Endothelial cell of umbilical vein (primary cell): ENCODE measurements at regions not wholly inside any gene's neighbourhood (a gene's known extent, or its start where the extent isn't known, plus 50 kb on each side); places are given as distances from the start of the nearest gene placed in this dataset.

Source experiments
- CTCF ChIP-seq, 2 donors: IDR thresholded peaks; 1 replicate in 1 of 2; 2 replicates in 1 of 2; pipeline ENCODE4 v1.5.1; 2011; ENCODE audit warnings: low read length in 2 of 2, mild to moderate bottlenecking in 2 of 2, moderate library complexity in 2 of 2, control low read depth in 1 of 2, inconsistent platforms in 1 of 2, low read depth in 1 of 2; ENCODE audit not compliant: insufficient read depth in 1 of 2; ENCODE audit errors: extremely low read depth in 1 of 2
- EZH2 ChIP-seq: IDR thresholded peaks from 2 replicates; pipeline ENCODE4 v1.6.1; 2012; ENCODE audit warnings: borderline replicate concordance, low read depth, mild to moderate bottlenecking, moderate library complexity, low read length, inconsistent platforms; ENCODE audit not compliant: severe bottlenecking
- FOS ChIP-seq: IDR thresholded peaks from 2 replicates; pipeline ENCODE4 v1.6.1; 2011; ENCODE audit warnings: mild to moderate bottlenecking, low read length, moderate library complexity, borderline replicate concordance; ENCODE audit not compliant: insufficient read depth
- JUN ChIP-seq: IDR thresholded peaks from 2 replicates; pipeline ENCODE4 v1.6.1; 2011; ENCODE audit warnings: borderline replicate concordance, low read depth; ENCODE audit not compliant: insufficient read length, insufficient read depth
- MYC ChIP-seq: IDR thresholded peaks from one replicate; pipeline ENCODE4 v1.6.1; 2011; ENCODE audit warnings: mild to moderate bottlenecking, low read depth, low read length
- POLR2A ChIP-seq: IDR thresholded peaks from 2 replicates; pipeline ENCODE4 v1.6.1; 2012; ENCODE audit warnings: low read depth, mild to moderate bottlenecking, control low read depth, low read length
- POLR2AphosphoS5 ChIP-seq: IDR thresholded peaks from 2 replicates; pipeline ENCODE4 v1.6.1; 2012; ENCODE audit warnings: low read depth, mild to moderate bottlenecking, control low read depth, low read length, moderate library complexity; ENCODE audit not compliant: insufficient read depth

DNA sequence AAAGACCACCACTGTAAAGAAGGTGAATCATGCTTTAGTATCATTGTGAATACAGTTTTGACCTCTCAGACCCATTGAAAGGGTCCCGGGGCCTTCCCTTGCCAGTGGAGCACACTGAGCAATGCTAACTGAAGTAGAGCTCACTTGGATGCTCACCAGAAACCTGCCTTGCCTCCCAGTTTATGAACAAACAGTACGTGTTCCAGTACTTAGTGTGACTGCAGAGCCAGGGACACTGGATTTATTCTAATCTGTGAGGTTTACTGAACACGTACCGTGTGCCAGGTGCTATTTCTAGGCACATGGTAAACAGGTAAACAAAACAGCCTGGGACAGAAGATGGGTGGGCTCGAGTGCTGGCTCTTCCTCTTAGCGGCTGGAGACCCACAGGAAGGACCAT, 79.6 kb downstream of the FOXL1 start:
- TF ChIP-seq POLR2A (no peak), POLR2AphosphoS5 (no peak), CTCF (IDR thresholded peaks at IDR 0.05; ENCODE audit: extremely low read depth in 1 of 2, insufficient read depth in 1 of 2, low read depth in 1 of 2, low read length in 2 of 2) (no peak), EZH2 (no peak), MYC (no peak), FOS (no peak), JUN (no peak)
